ENCODE measurements at regions not wholly inside any gene's neighbourhood (a gene's known extent, or its start where the extent isn't known, plus 50 kb on each side); places are given as distances from the start of the nearest gene placed in this dataset.

GRCh38 chr6:143608906-143609305 lies 68.9 kb upstream of the PHACTR2 start:
- Histone ChIP-seq H3K4me1 (ENCODE audit: insufficient read depth, low read length) (peaks cover 2% of the 10 kb centered on the region), H3K9me3 (ENCODE audit: control insufficient read depth in 1 of 2, insufficient read depth in 1 of 2, low read length in 2 of 2) (no peaks in the 10 kb centered on the region), H3K36me3 (ENCODE audit: insufficient read depth, low read length) (no peaks in the 10 kb centered on the region), H3K27me3 (ENCODE audit: control insufficient read depth in 1 of 2, insufficient read depth in 2 of 2, low read length in 2 of 2) (no peaks in the 10 kb centered on the region), H3K27ac (ENCODE audit: low read depth in 1 of 2, low read length in 2 of 2) (no peak overlapping the region), H3K4me3 (ENCODE audit: low read length) (no peak overlapping the region)
- Mint-ChIP-seq H3K4me1 (ENCODE audit: low read depth) (peaks cover 17% of the 10 kb centered on the region), H3K9me3 (no peaks in the 10 kb centered on the region), H3K27ac (no peak overlapping the region), H3K27me3 (no peaks in the 10 kb centered on the region), H3K36me3 (ENCODE audit: low read depth) (no peaks in the 10 kb centered on the region), H3K4me3 (no peak overlapping the region)
- DNase-seq (no peak), ATAC-seq (ENCODE audit: poor library complexity) (no peak)
- ChIA-PET POLR2A (no interaction called here), CTCF (no interaction called here)
- TF ChIP-seq CTCF (IDR thresholded peaks at IDR 0.05) = no peak
- intact Hi-C loops (cut with DNase I, micrococcal nuclease) = no loop called here

- Mint-ChIP-seq H3K27me3 (no peaks in the 10 kb centered on the region), H3K4me1 (ENCODE audit: low read depth) (peaks cover 11% of the 10 kb centered on the region), H3K9me3 (no peaks in the 10 kb centered on the region), H3K36me3 (ENCODE audit: low read depth) (no peaks in the 10 kb centered on the region), H3K27ac (no peak overlapping the region), H3K4me3 (no peak overlapping the region)
- no peaks in the 10 kb centered on the region for H3K4me1 ChIP-seq (ENCODE audit: insufficient read depth, low read length)
- intact Hi-C loops (cut with DNase I, micrococcal nuclease) = no loop called here
- no peaks in the 10 kb centered on the region for H3K27me3 ChIP-seq (ENCODE audit: control insufficient read depth in 1 of 2, insufficient read depth in 2 of 2, low read length in 2 of 2)
- no peaks in the 10 kb centered on the region for H3K36me3 ChIP-seq (ENCODE audit: insufficient read depth, low read length)
- ChIA-PET POLR2A (no interaction called here), CTCF (no interaction called here)
- no peaks in the 10 kb centered on the region for H3K9me3 ChIP-seq (ENCODE audit: control insufficient read depth in 1 of 2, insufficient read depth in 1 of 2, low read length in 2 of 2)
- H3K4me3 ChIP-seq (ENCODE audit: low read length) = no peak overlapping the region
- ATAC-seq (ENCODE audit: poor library complexity) (no peak), DNase-seq (no peak)
- no peak for TF ChIP-seq CTCF (IDR thresholded peaks at IDR 0.05)
- H3K27ac ChIP-seq (ENCODE audit: low read depth in 1 of 2, low read length in 2 of 2) = no peak overlapping the region
Measured at GRCh38 chr6:143607974-143608373, 69.8 kb upstream of the PHACTR2 start.

- H3K4me3 Mint-ChIP-seq = no peak overlapping the region
- CTCF ChIA-PET = no interaction called here
- no peak overlapping the region for H3K27ac Mint-ChIP-seq
Measured at GRCh38 chr6:143607168-143607567, 70.6 kb upstream of the PHACTR2 start.

More at GRCh38 chr6:143607168-143607567, 70.6 kb upstream of the PHACTR2 start:
- Mint-ChIP-seq H3K36me3 (ENCODE audit: low read depth) (no peaks in the 10 kb centered on the region), H3K27me3 (no peaks in the 10 kb centered on the region), H3K9me3 (no peaks in the 10 kb centered on the region), H3K4me1 (ENCODE audit: low read depth) (peaks cover 11% of the 10 kb centered on the region)
- DNase-seq (no peak), ATAC-seq (ENCODE audit: poor library complexity) (no peak)
- Histone ChIP-seq H3K9me3 (ENCODE audit: control insufficient read depth in 1 of 2, insufficient read depth in 1 of 2, low read length in 2 of 2) (no peaks in the 10 kb centered on the region), H3K4me3 (ENCODE audit: low read length) (no peak overlapping the region), H3K4me1 (ENCODE audit: insufficient read depth, low read length) (no peaks in the 10 kb centered on the region), H3K27me3 (ENCODE audit: control insufficient read depth in 1 of 2, insufficient read depth in 2 of 2, low read length in 2 of 2) (no peaks in the 10 kb centered on the region), H3K36me3 (ENCODE audit: insufficient read depth, low read length) (no peaks in the 10 kb centered on the region), H3K27ac (ENCODE audit: low read depth in 1 of 2, low read length in 2 of 2) (no peak overlapping the region)
- intact Hi-C loops (cut with DNase I, micrococcal nuclease) = no loop called here
- POLR2A ChIA-PET = interaction anchor here (0.6 kb wide), 1 partner anchor 154 kb away, joined by 3 read pairs; no protein-coding TSS in a partner anchor
- no peak for TF ChIP-seq CTCF (IDR thresholded peaks at IDR 0.05)
